ENCODE measurements at regions not wholly inside any gene's neighbourhood (a gene's known extent, or its start where the extent isn't known, plus 50 kb on each side); places are given as distances from the start of the nearest gene placed in this dataset.

DNA sequence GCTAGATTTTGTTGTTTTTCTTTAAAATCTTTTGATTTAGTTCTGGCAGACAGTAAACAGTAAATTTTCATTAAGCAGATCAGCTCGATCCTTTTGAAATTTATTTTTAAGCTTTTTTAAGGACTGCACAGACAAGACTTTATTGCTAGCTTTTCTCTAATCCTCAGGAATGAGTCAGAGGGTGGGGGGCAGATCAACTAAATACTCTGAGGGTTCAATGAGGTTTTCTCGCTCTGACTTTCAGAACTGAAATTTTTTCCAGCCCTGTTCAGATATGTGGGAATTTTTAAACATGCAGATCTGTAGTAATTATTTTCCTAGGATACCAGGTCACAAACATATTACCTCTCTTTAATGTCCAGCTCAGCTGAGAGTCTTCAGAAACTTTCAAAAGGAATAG, 977.2 kb downstream of the CDH11 start:
- no peaks in the 10 kb centered on the region for H3K9me3 Mint-ChIP-seq (ENCODE audit: unreplicated experiment)
- no peaks in the 10 kb centered on the region for H3K36me3 Mint-ChIP-seq (ENCODE audit: unreplicated experiment)
- no peak for DNase-seq (ENCODE audit: extremely low spot score, unreplicated experiment)
- no peak overlapping the region for H3K4me3 Mint-ChIP-seq (ENCODE audit: unreplicated experiment)
- peaks cover 4% of the 10 kb centered on the region for H3K27me3 Mint-ChIP-seq (ENCODE audit: unreplicated experiment)
- TF ChIP-seq, protein P1, sequence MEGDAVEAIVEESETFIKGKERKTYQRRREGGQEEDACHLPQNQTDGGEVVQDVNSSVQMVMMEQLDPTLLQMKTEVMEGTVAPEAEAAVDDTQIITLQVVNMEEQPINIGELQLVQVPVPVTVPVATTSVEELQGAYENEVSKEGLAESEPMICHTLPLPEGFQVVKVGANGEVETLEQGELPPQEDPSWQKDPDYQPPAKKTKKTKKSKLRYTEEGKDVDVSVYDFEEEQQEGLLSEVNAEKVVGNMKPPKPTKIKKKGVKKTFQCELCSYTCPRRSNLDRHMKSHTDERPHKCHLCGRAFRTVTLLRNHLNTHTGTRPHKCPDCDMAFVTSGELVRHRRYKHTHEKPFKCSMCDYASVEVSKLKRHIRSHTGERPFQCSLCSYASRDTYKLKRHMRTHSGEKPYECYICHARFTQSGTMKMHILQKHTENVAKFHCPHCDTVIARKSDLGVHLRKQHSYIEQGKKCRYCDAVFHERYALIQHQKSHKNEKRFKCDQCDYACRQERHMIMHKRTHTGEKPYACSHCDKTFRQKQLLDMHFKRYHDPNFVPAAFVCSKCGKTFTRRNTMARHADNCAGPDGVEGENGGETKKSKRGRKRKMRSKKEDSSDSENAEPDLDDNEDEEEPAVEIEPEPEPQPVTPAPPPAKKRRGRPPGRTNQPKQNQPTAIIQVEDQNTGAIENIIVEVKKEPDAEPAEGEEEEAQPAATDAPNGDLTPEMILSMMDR (IDR thresholded peaks at IDR 0.05), result no peak
- no peaks in the 10 kb centered on the region for H3K4me1 Mint-ChIP-seq (ENCODE audit: unreplicated experiment)
- no peak overlapping the region for H3K27ac Mint-ChIP-seq (ENCODE audit: unreplicated experiment)

DNA sequence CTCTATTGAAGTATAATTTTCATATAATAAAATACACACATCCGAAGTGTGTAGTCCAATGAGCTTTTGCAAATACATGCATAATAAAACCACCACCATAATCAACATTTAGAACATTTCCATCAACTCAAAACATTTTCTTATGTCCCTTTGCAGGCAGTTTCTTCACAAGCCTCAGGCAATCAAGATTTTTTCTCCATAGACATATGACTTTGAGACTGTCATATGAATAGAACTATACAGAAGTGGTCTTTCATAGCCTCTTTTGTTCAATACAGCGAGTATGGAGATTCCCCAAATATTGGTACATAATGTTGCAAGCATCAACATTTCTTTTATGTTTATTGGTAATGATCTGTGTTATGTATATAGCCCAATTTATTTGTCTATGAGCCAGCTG, 983.2 kb downstream of the CDH11 start:
- TF ChIP-seq, protein P1 (IDR thresholded peaks at IDR 0.05), result no peak
- no peak overlapping the region for H3K4me3 Mint-ChIP-seq (ENCODE audit: unreplicated experiment)
- no peaks in the 10 kb centered on the region for H3K4me1 Mint-ChIP-seq (ENCODE audit: unreplicated experiment)
- H3K36me3 Mint-ChIP-seq (ENCODE audit: unreplicated experiment), result no peaks in the 10 kb centered on the region
- no peak overlapping the region for H3K27ac Mint-ChIP-seq (ENCODE audit: unreplicated experiment)
- DNase-seq (ENCODE audit: extremely low spot score, unreplicated experiment), result no peak
- peaks cover 4% of the 10 kb centered on the region for H3K9me3 Mint-ChIP-seq (ENCODE audit: unreplicated experiment)
- H3K27me3 Mint-ChIP-seq (ENCODE audit: unreplicated experiment), result no peaks in the 10 kb centered on the region

DNA sequence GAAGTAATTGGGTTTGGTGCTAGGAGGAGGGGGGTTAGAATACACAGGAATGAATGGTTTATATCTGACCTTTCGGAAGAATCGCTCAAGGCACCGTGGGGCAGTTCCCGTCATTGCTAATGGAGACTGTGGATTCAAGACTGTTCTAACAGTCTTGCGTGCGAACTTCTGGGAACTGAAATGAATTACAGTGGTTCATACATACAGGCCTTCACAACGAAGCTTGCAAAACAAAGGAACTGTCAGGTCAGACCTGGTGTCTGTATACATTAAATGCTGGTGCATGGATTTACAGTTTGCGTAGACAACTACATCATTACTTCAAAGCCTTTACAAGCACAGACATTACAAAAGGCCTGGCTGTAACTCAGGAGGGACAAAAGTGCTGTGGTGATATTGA, 983.9 kb downstream of the CDH11 start:
- TF ChIP-seq, protein P1 (IDR thresholded peaks at IDR 0.05), result no peak
- H3K27me3 Mint-ChIP-seq (ENCODE audit: unreplicated experiment), result peaks cover 1% of the 10 kb centered on the region
- no peaks in the 10 kb centered on the region for H3K36me3 Mint-ChIP-seq (ENCODE audit: unreplicated experiment)
- no peak overlapping the region for H3K27ac Mint-ChIP-seq (ENCODE audit: unreplicated experiment)
- DNase-seq (ENCODE audit: extremely low spot score, unreplicated experiment), result no peak
- peaks cover 4% of the 10 kb centered on the region for H3K9me3 Mint-ChIP-seq (ENCODE audit: unreplicated experiment)
- no peak overlapping the region for H3K4me3 Mint-ChIP-seq (ENCODE audit: unreplicated experiment)
- H3K4me1 Mint-ChIP-seq (ENCODE audit: unreplicated experiment), result no peaks in the 10 kb centered on the region

DNA sequence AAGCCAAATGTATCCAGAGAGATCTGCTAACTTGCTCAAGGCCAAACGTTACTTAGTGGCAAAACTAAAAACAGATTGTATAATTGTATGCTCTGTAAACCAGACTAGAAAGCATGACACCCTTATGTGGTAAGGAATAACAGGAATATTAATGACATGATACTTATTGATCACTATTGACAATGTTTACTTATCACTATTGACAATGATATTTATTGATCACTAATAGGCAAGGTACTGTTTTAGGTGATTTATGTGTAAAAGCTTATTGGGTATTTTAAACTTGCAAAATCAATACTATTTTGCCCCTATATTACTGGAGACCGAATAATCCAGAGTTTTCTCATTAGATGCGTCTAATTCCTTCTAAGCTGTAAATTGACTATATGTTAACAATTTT, 985.1 kb downstream of the CDH11 start:
- Mint-ChIP-seq H3K27ac (ENCODE audit: unreplicated experiment) (no peak overlapping the region), H3K4me1 (ENCODE audit: unreplicated experiment) (no peaks in the 10 kb centered on the region), H3K9me3 (ENCODE audit: unreplicated experiment) (peaks cover 4% of the 10 kb centered on the region), H3K27me3 (ENCODE audit: unreplicated experiment) (peaks cover 7% of the 10 kb centered on the region), H3K36me3 (ENCODE audit: unreplicated experiment) (no peaks in the 10 kb centered on the region), H3K4me3 (ENCODE audit: unreplicated experiment) (no peak overlapping the region)
- no peak for DNase-seq (ENCODE audit: extremely low spot score, unreplicated experiment)
- TF ChIP-seq, protein P1 (IDR thresholded peaks at IDR 0.05), result no peak

DNA sequence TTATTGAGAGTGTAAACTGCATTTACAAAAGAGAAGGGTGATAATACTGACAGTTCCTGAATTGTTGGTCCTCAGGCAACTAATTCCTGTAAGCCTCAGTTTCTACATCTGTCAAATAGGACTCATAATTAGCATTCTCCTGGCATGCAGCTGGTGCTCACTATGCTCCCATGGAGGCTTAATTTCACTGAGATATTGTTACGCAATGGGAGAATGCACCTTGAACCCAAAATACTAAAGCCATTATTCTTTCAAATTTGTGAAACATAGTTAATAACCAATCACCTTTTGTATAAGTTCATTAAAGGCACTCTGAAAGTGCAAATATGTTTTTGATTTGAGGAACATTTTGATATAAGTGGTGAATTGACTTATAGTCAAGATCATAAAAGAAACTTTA, 985.5 kb downstream of the CDH11 start:
- Mint-ChIP-seq H3K36me3 (ENCODE audit: unreplicated experiment) (no peaks in the 10 kb centered on the region), H3K4me1 (ENCODE audit: unreplicated experiment) (no peaks in the 10 kb centered on the region), H3K9me3 (ENCODE audit: unreplicated experiment) (peaks cover 4% of the 10 kb centered on the region), H3K27ac (ENCODE audit: unreplicated experiment) (no peak overlapping the region), H3K4me3 (ENCODE audit: unreplicated experiment) (no peak overlapping the region), H3K27me3 (ENCODE audit: unreplicated experiment) (peaks cover 7% of the 10 kb centered on the region)
- no peak for DNase-seq (ENCODE audit: extremely low spot score, unreplicated experiment)
- TF ChIP-seq, protein P1 (IDR thresholded peaks at IDR 0.05), result no peak
